Liver (tissue), 8 donors: ENCODE measurements at regions not wholly inside any gene's neighbourhood (a gene's known extent, or its start where the extent isn't known, plus 50 kb on each side); places are given as distances from the start of the nearest gene placed in this dataset.

Experiments
- DNase-seq: peaks from one replicate; pipeline ENCODE4 v3.0.0-alpha.2; 2017; ENCODE audit warnings: low spot score
- H3K27ac ChIP-seq, 2 donors: one replicate each; pipeline ENCODE4 v1.7.0; 2013; ENCODE audit warnings: inconsistent platforms in 2 of 2, low read length in 2 of 2, control low read depth in 1 of 2, low read depth in 1 of 2, mild to moderate bottlenecking in 1 of 2
- H3K27me3 ChIP-seq, 4 donors: one replicate each; pipeline versions ENCODE4 v1.6.1 to v1.7.0; 2013; ENCODE audit warnings: low read length in 3 of 4, inconsistent platforms in 1 of 4, mild to moderate bottlenecking in 1 of 4, moderate library complexity in 1 of 4; ENCODE audit not compliant: control insufficient read depth in 4 of 4, insufficient read depth in 4 of 4
- H3K36me3 ChIP-seq, 4 donors: one replicate each; pipeline versions ENCODE4 v1.6.1 to v1.7.0; 2013; ENCODE audit warnings: low read length in 3 of 4, mild to moderate bottlenecking in 3 of 4, low read depth in 1 of 4, moderate library complexity in 1 of 4; ENCODE audit not compliant: control insufficient read depth in 4 of 4, insufficient read depth in 3 of 4
- H3K4me1 ChIP-seq, 4 donors: one replicate each; pipeline versions ENCODE4 v1.6.1 to v1.7.0; 2013; ENCODE audit warnings: low read length in 3 of 4, mild to moderate bottlenecking in 3 of 4, moderate library complexity in 1 of 4; ENCODE audit not compliant: control insufficient read depth in 4 of 4, insufficient read depth in 4 of 4
- H3K4me3 ChIP-seq, 3 donors: one replicate each; pipeline versions ENCODE4 v1.6.1 to v1.7.0; 2013; ENCODE audit warnings: low read length in 3 of 3, control low read depth in 1 of 3, low read depth in 1 of 3, mild to moderate bottlenecking in 1 of 3
- H3K9ac ChIP-seq, 2 donors: one replicate each; pipeline ENCODE4 v1.7.0; 2013; ENCODE audit warnings: low read length in 2 of 2, mild to moderate bottlenecking in 2 of 2, moderate library complexity in 2 of 2, control low read depth in 1 of 2, low read depth in 1 of 2
- H3K9me3 ChIP-seq, 4 donors: one replicate each; pipeline versions ENCODE4 v1.6.1 to v1.7.0; 2013; ENCODE audit warnings: low read length in 3 of 4; ENCODE audit not compliant: control insufficient read depth in 4 of 4
- ATF3 ChIP-seq: IDR thresholded peaks from 2 replicates; pipeline ENCODE4 v1.6.1; 2016; ENCODE audit warnings: antibody characterized with exemption
- CTCF ChIP-seq: fragments of 150-350 bp; IDR thresholded peaks from 2 replicates; pipeline ENCODE4 v1.5.1; 2017; ENCODE audit warnings: improper control_type of control experiment, low read depth, low read length; ENCODE audit not compliant: missing input control
- EGR1 ChIP-seq, 2 donors: IDR thresholded peaks; 2 replicates each; pipeline ENCODE4 v1.6.1; 2016 to 2018; ENCODE audit warnings: antibody characterized with exemption in 2 of 2, low read depth in 2 of 2
- FOXA1 ChIP-seq: IDR thresholded peaks from 2 replicates; pipeline ENCODE4 v1.6.1; 2016; ENCODE audit warnings: antibody characterized with exemption
- FOXA2 ChIP-seq: IDR thresholded peaks from 2 replicates; pipeline ENCODE4 v1.6.1; 2016; ENCODE audit warnings: antibody characterized with exemption
- HNF4A ChIP-seq, 2 donors: conservative IDR thresholded peaks; 2 replicates each; pipeline ENCODE4 v1.6.1; 2016; ENCODE audit warnings: antibody characterized with exemption in 2 of 2, mild to moderate bottlenecking in 2 of 2
- HNF4G ChIP-seq: IDR thresholded peaks from 2 replicates; pipeline ENCODE4 v1.6.1; 2016; ENCODE audit warnings: antibody characterized with exemption
- JUND ChIP-seq, 2 donors: IDR thresholded peaks; 2 replicates each; pipeline ENCODE4 v1.6.1; 2016; ENCODE audit warnings: antibody characterized with exemption in 2 of 2
- MAX ChIP-seq: IDR thresholded peaks from 2 replicates; pipeline ENCODE4 v1.6.1; 2016; ENCODE audit warnings: antibody characterized with exemption
- REST ChIP-seq: IDR thresholded peaks from 2 replicates; pipeline ENCODE4 v1.6.1; 2016; ENCODE audit warnings: antibody characterized with exemption, mild to moderate bottlenecking
- RXRA ChIP-seq, 2 donors: IDR thresholded peaks; 2 replicates each; pipeline ENCODE4 v1.6.1; 2017 to 2018; ENCODE audit warnings: antibody characterized with exemption in 2 of 2, mild to moderate bottlenecking in 1 of 2
- SP1 ChIP-seq: IDR thresholded peaks from 2 replicates; pipeline ENCODE4 v1.6.1; 2018; ENCODE audit warnings: antibody characterized with exemption, mild to moderate bottlenecking
- TAF1 ChIP-seq: conservative IDR thresholded peaks from 2 replicates; pipeline ENCODE4 v1.6.1; 2016; ENCODE audit warnings: antibody characterized with exemption, mild to moderate bottlenecking
- YY1 ChIP-seq: IDR thresholded peaks from 2 replicates; pipeline ENCODE4 v1.6.1; 2016; ENCODE audit warnings: antibody characterized with exemption, mild to moderate bottlenecking
- ZBTB33 ChIP-seq: IDR thresholded peaks from 2 replicates; pipeline ENCODE4 v1.6.1; 2016; ENCODE audit warnings: antibody characterized with exemption
- WGBS: extraction: QIAGEN DNeasy Blood & Tissue Kit; methylation state at CpG from one replicate; pipeline ENCODE4 v1.1.7; 2013; 5-methylcytosine and 5-hydroxymethylcytosine counted together
- donor health status: healthy.
- donor health status: healthy.
- donor health status: healthy.
- donor health status: healthy.
- donor health status: healthy.

- no peak overlapping the region for H3K27ac ChIP-seq
- H3K4me1 ChIP-seq: no peaks in the 10 kb centered on the region
- no peaks in the 10 kb centered on the region for H3K36me3 ChIP-seq
- TF ChIP-seq SP1 (no peak), YY1 (no peak), FOXA2 (no peak), MAX (no peak), HNF4G (no peak), ATF3 (no peak), JUND (IDR thresholded peaks at IDR 0.05) (no peak), EGR1 (IDR thresholded peaks at IDR 0.05; ENCODE audit: low read depth in 2 of 2) (no peak), TAF1 (no peak), FOXA1 (no peak), CTCF (no peak)
- H3K9me3 ChIP-seq: no peaks in the 10 kb centered on the region
- 73% methylated on average over 2 of the region's 2 CpGs for WGBS
- no peak overlapping the region for H3K4me3 ChIP-seq
- H3K9ac ChIP-seq: no peak overlapping the region
- no peak for DNase-seq
- no peaks in the 10 kb centered on the region for H3K27me3 ChIP-seq
These were observed 409.9 kb upstream of the LUZP2 start for GRCh38 chr11:24086921-24087320.

GRCh38 chr11:24091594-24091993, 405.3 kb upstream of the LUZP2 start:
- no peaks in the 10 kb centered on the region for H3K36me3 ChIP-seq
- TF ChIP-seq FOXA2: no peak
- TF ChIP-seq CTCF: no peak
- TF ChIP-seq ZBTB33: no peak
- TF ChIP-seq ATF3: no peak
- TF ChIP-seq RXRA (IDR thresholded peaks at IDR 0.05): no peak
- no peak for TF ChIP-seq SP1
- TF ChIP-seq MAX: no peak
- TF ChIP-seq EGR1 (IDR thresholded peaks at IDR 0.05; ENCODE audit: low read depth in 2 of 2): no peak
- TF ChIP-seq TAF1: no peak
- no peak for TF ChIP-seq HNF4A (conservative IDR thresholded peaks at IDR 0.05)
- no peak for TF ChIP-seq REST
- H3K4me3 ChIP-seq: no peak overlapping the region
- no peak for DNase-seq
- no peaks in the 10 kb centered on the region for H3K4me1 ChIP-seq
- no peaks in the 10 kb centered on the region for H3K27me3 ChIP-seq
- WGBS: 83% methylated on average over 2 of the region's 2 CpGs
- H3K9ac ChIP-seq: no peak overlapping the region
- H3K27ac ChIP-seq: no peak overlapping the region
- no peaks in the 10 kb centered on the region for H3K9me3 ChIP-seq
